ENCODE measurements at regions not wholly inside any gene's neighbourhood (a gene's known extent, or its start where the extent isn't known, plus 50 kb on each side); places are given as distances from the start of the nearest gene placed in this dataset.
"Not testable (repeated sequence)": the region's sequence is repeated elsewhere in the genome, so short reads cannot be mapped to it uniquely, and the experiment has no call there.

GRCh38 chr3:191740712-191741111, 279.7 kb downstream of the PYDC2 start:
- H3K9me3 Mint-ChIP-seq = peaks cover 11 to 42% (median 21%) of the 10 kb centered on the region in 7 donors
- no peak for TF ChIP-seq CTCF (IDR thresholded peaks at IDR 0.05)
- Histone ChIP-seq H4K20me1 (ENCODE audit: insufficient read depth, low read length) (no peaks in the 10 kb centered on the region), H3K9me3 (replicated peaks in 1 of 2; ENCODE audit: control insufficient read depth in 1 of 2, insufficient read depth in 1 of 2, low read length in 2 of 2) (peaks cover 17 to 25% of the 10 kb centered on the region in 2 donors), H3K9ac (ENCODE audit: insufficient read depth, low read length, poor library complexity, severe bottlenecking) (no peak overlapping the region), H3K4me2 (replicated peaks; ENCODE audit: extremely low read depth, low read length, poor library complexity, severe bottlenecking) (no peak overlapping the region), H3K27ac (ENCODE audit: low read depth in 1 of 2, low read length in 2 of 2) (no peak overlapping the region), H3K27me3 (ENCODE audit: control insufficient read depth in 2 of 2, insufficient read depth in 2 of 2, low read length in 2 of 2) (no peaks in the 10 kb centered on the region), H3K79me2 (ENCODE audit: insufficient read depth, low read length) (no peaks in the 10 kb centered on the region), H3K4me1 (ENCODE audit: control insufficient read depth in 1 of 2, insufficient read depth in 2 of 2, low read length in 2 of 2) (no peaks in the 10 kb centered on the region), H3K4me3 (replicated peaks in 1 of 3; ENCODE audit: low read depth in 2 of 3, low read length in 3 of 3) (no peak overlapping the region), H3K36me3 (replicated peaks in 1 of 2; ENCODE audit: control insufficient read depth in 1 of 2, insufficient read depth in 2 of 2, low read length in 2 of 2) (no peaks in the 10 kb centered on the region), H2AFZ (ENCODE audit: insufficient read depth, low read depth, low read length, poor library complexity, severe bottlenecking) (no peak overlapping the region)
- WGBS (ENCODE audit: insufficient coverage) = 100% methylated on average over 1 of the region's 2 CpGs
- H3K4me1 Mint-ChIP-seq = no peaks in the 10 kb centered on the region
- intact Hi-C loops (cut with micrococcal nuclease) = no loop called here
- H3K27me3 Mint-ChIP-seq (ENCODE audit: low read depth in 3 of 3) = no peaks in the 10 kb centered on the region
- no peaks in the 10 kb centered on the region for H3K36me3 Mint-ChIP-seq
- no peak overlapping the region for H3K27ac Mint-ChIP-seq
- DNase-seq = no peak
- no peak overlapping the region for H3K4me3 Mint-ChIP-seq

GRCh38 chr3:191741847-191742350, 280.9 kb downstream of the PYDC2 start:
- H3K4me1 Mint-ChIP-seq; H3K27ac ChIP-seq (ENCODE audit: low read depth in 1 of 2, low read length in 2 of 2); H3K27me3 Mint-ChIP-seq (ENCODE audit: low read depth in 3 of 3); H3K9ac ChIP-seq (ENCODE audit: insufficient read depth, low read length, poor library complexity, severe bottlenecking); H3K27me3 ChIP-seq (ENCODE audit: control insufficient read depth in 2 of 2, insufficient read depth in 2 of 2, low read length in 2 of 2); H3K4me3 ChIP-seq (replicated peaks in 1 of 3; ENCODE audit: low read depth in 2 of 3, low read length in 3 of 3); H4K20me1 ChIP-seq (ENCODE audit: insufficient read depth, low read length); H3K36me3 Mint-ChIP-seq; H3K4me3 Mint-ChIP-seq; intact Hi-C loops (cut with micrococcal nuclease); H3K4me1 ChIP-seq (ENCODE audit: control insufficient read depth in 1 of 2, insufficient read depth in 2 of 2, low read length in 2 of 2); H3K36me3 ChIP-seq (replicated peaks in 1 of 2; ENCODE audit: control insufficient read depth in 1 of 2, insufficient read depth in 2 of 2, low read length in 2 of 2); H2AFZ ChIP-seq (ENCODE audit: insufficient read depth, low read depth, low read length, poor library complexity, severe bottlenecking); DNase-seq; H3K79me2 ChIP-seq (ENCODE audit: insufficient read depth, low read length); H3K27ac Mint-ChIP-seq; H3K4me2 ChIP-seq (replicated peaks; ENCODE audit: extremely low read depth, low read length, poor library complexity, severe bottlenecking): not testable (repeated sequence)
- no CpG with 5 or more reads among the region's 1 CpG for WGBS (ENCODE audit: insufficient coverage)
- peaks cover 17 to 25% of the 10 kb centered on the region in 2 donors for H3K9me3 ChIP-seq (replicated peaks in 1 of 2; ENCODE audit: control insufficient read depth in 1 of 2, insufficient read depth in 1 of 2, low read length in 2 of 2)
- peaks cover 11 to 41% (median 21%) of the 10 kb centered on the region in 7 donors for H3K9me3 Mint-ChIP-seq

Measured in CD14-positive monocyte (primary cell).